SK-N-SH (cell line): ENCODE measurements at regions not wholly inside any gene's neighbourhood (a gene's known extent, or its start where the extent isn't known, plus 50 kb on each side); places are given as distances from the start of the nearest gene placed in this dataset.

Source experiments
- CTCF ChIA-PET: fragments of 300-600, 350-600 bp; formaldehyde crosslinking; extraction: SDS; loops from one replicate; lab custom pipeline; 2021; lab: Yijun Ruan, JAX
- POLR2A ChIA-PET: fragments of 350-600 bp; sonication (Branson Sonifier 250); formaldehyde crosslinking; extraction: SDS; loops from one replicate; lab custom pipeline; 2020; ENCODE audit warnings: antibody characterized with exemption, inconsistent platforms; lab: Yijun Ruan, JAX
- DNase-seq: peaks from one replicate; pipeline ENCODE4 v3.0.0; 2012
- H2AFZ ChIP-seq: fragments of 200-600 bp; sonication (generic); 2 replicates; pipeline ENCODE4 v1.8.1; 2016; ENCODE audit warnings: antibody characterized with exemption, mild to moderate bottlenecking, low read depth
- H3F3A ChIP-seq: fragments of 200-600 bp; sonication (generic); replicated peaks from 2 replicates; pipeline ENCODE3; 2016; ENCODE audit warnings: antibody characterized with exemption, mild to moderate bottlenecking; ENCODE audit not compliant: insufficient read depth
- H3K27ac ChIP-seq, 2 experiments: fragments of 200-500 bp in 1 of 2; fragments of 200-600 bp in 1 of 2; sonication (Bioruptor generic) in 1 of 2; sonication (generic), shearing (Covaris generic) in 1 of 2; 2 replicates each; pipeline versions ENCODE4 v1.5.1 to v1.6.1; 2014 to 2016; ENCODE audit warnings: low read depth in 2 of 2, inconsistent platforms in 1 of 2, low read length in 1 of 2, mild to moderate bottlenecking in 1 of 2, mixed read lengths in 1 of 2
- H3K27me3 ChIP-seq: fragments of 200-600 bp; sonication (generic), shearing (Covaris generic); 2 replicates; pipeline ENCODE4 v1.6.1; 2016; ENCODE audit warnings: mixed run types; ENCODE audit not compliant: insufficient read depth
- H3K36me3 ChIP-seq, 2 experiments: fragments of 200-500 bp in 1 of 2; fragments of 200-600 bp in 1 of 2; sonication (Bioruptor generic) in 1 of 2; sonication (generic) in 1 of 2; replicated peaks in 1 of 2; 2 replicates each; pipeline versions ENCODE3 to v1.5.1; 2014 to 2016; ENCODE audit warnings: low read length in 1 of 2, mild to moderate bottlenecking in 1 of 2; ENCODE audit not compliant: insufficient read depth in 2 of 2, control insufficient read depth in 1 of 2
- H3K4me1 ChIP-seq, 2 experiments: fragments of 200-500 bp in 1 of 2; fragments of 200-600 bp in 1 of 2; sonication (Bioruptor generic) in 1 of 2; sonication (generic), shearing (Covaris generic) in 1 of 2; 2 replicates each; pipeline versions ENCODE4 v1.5.1 to v1.6.1; 2014 to 2016; ENCODE audit warnings: low read depth in 1 of 2, low read length in 1 of 2, mixed run types in 1 of 2; ENCODE audit not compliant: insufficient read depth in 2 of 2, control insufficient read depth in 1 of 2
- H3K4me2 ChIP-seq: fragments of 200-600 bp; sonication (generic), shearing (Covaris generic); 2 replicates; pipeline ENCODE4 v1.6.1; 2017; ENCODE audit warnings: mixed run types
- H3K4me3 ChIP-seq, 2 experiments: fragments of 200-500 bp in 1 of 2; fragments of 200-600 bp in 1 of 2; sonication (Bioruptor generic) in 1 of 2; sonication (generic), shearing (Covaris generic) in 1 of 2; 2 replicates each; pipeline versions ENCODE4 v1.5.1 to v1.8.1; 2014 to 2016; ENCODE audit warnings: low read depth in 2 of 2, inconsistent platforms in 1 of 2, low read length in 1 of 2, mild to moderate bottlenecking in 1 of 2, mixed read lengths in 1 of 2, moderate library complexity in 1 of 2
- H3K79me2 ChIP-seq: fragments of 200-600 bp; sonication (generic); 2 replicates; pipeline ENCODE4 v1.8.1; 2017; ENCODE audit warnings: mild to moderate bottlenecking; ENCODE audit not compliant: insufficient read depth
- H3K9ac ChIP-seq: fragments of 200-600 bp; sonication (generic); 2 replicates; pipeline ENCODE4 v1.6.1; 2017; ENCODE audit warnings: mixed run types
- H3K9me2 ChIP-seq: fragments of 200-600 bp; sonication (generic); 2 replicates; pipeline ENCODE4 v1.6.1; 2017; ENCODE audit warnings: mixed run types
- H3K9me3 ChIP-seq: fragments of 200-600 bp; sonication (generic); 2 replicates; pipeline ENCODE4 v1.6.1; 2017; ENCODE audit warnings: mixed run types, mild to moderate bottlenecking, moderate library complexity
- H4K20me1 ChIP-seq: fragments of 200-600 bp; sonication (generic); 2 replicates; pipeline ENCODE4 v1.6.1; 2017; ENCODE audit warnings: mild to moderate bottlenecking, mixed run types; ENCODE audit not compliant: insufficient read depth
- ELF1 ChIP-seq: IDR thresholded peaks from 2 replicates; pipeline ENCODE4 v1.4.0; 2012
- EP300 ChIP-seq, 2 experiments: IDR thresholded peaks; 2 replicates each; pipeline versions ENCODE4 v1.4.0 to v1.6.1; 2012; ENCODE audit warnings: borderline replicate concordance in 1 of 2, low read depth in 1 of 2, low read length in 1 of 2
- FOSL2 ChIP-seq: IDR thresholded peaks from 2 replicates; pipeline ENCODE4 v1.4.0; 2012; ENCODE audit warnings: low read depth, mild to moderate bottlenecking, moderate library complexity, borderline replicate concordance
- FOXJ3 ChIP-seq: sonication (generic); formaldehyde crosslinking; IDR thresholded peaks from 2 replicates; pipeline ENCODE4 v1.5.1; 2020; ENCODE audit warnings: mild to moderate bottlenecking, missing genetic modification reagents
- FOXM1 ChIP-seq: IDR thresholded peaks from 2 replicates; pipeline ENCODE4 v1.4.0; 2012; ENCODE audit warnings: low read depth, mild to moderate bottlenecking
- GABPA ChIP-seq: IDR thresholded peaks from 2 replicates; pipeline ENCODE4 v1.4.0; 2012; ENCODE audit warnings: low read depth, mild to moderate bottlenecking
- GATA2 ChIP-seq: sonication (generic); formaldehyde crosslinking; IDR thresholded peaks from 2 replicates; pipeline ENCODE4 v1.5.0; 2020; ENCODE audit warnings: mild to moderate bottlenecking, missing genetic modification reagents
- MXI1 ChIP-seq: IDR thresholded peaks from 2 replicates; pipeline ENCODE4 v1.6.1; 2012; ENCODE audit warnings: mild to moderate bottlenecking, low read depth, low read length, improper control_type of control experiment
- NRF1 ChIP-seq: IDR thresholded peaks from 2 replicates; pipeline ENCODE4 v1.6.1; 2012; ENCODE audit warnings: low read depth, mild to moderate bottlenecking, low read length
- POLR2AphosphoS5 ChIP-seq: IDR thresholded peaks from 2 replicates; pipeline ENCODE4 v1.6.1; 2012; ENCODE audit warnings: low read depth, low read length
- RCOR1 ChIP-seq: fragments of 150-350 bp; IDR thresholded peaks from 2 replicates; pipeline ENCODE4 v1.6.1; 2017; ENCODE audit warnings: antibody characterized with exemption, low read length
- RFX5 ChIP-seq: IDR thresholded peaks from 2 replicates; pipeline ENCODE4 v1.6.1; 2012; ENCODE audit warnings: mild to moderate bottlenecking, improper control_type of control experiment, low read length
- SIN3A ChIP-seq: IDR thresholded peaks from 2 replicates; pipeline ENCODE4 v1.6.1; 2012; ENCODE audit warnings: low read depth, mild to moderate bottlenecking, low read length, moderate library complexity, borderline replicate concordance
- SMC3 ChIP-seq: IDR thresholded peaks from 2 replicates; pipeline ENCODE4 v1.6.1; 2012; ENCODE audit warnings: low read depth, low read length, improper control_type of control experiment
- TAF1 ChIP-seq: IDR thresholded peaks from 2 replicates; pipeline ENCODE4 v1.6.1; 2012; ENCODE audit warnings: low read depth, mild to moderate bottlenecking, low read length, moderate library complexity, borderline replicate concordance
- YY1 ChIP-seq: IDR thresholded peaks from 2 replicates; pipeline ENCODE4 v1.4.0; 2012; ENCODE audit warnings: low read depth, mild to moderate bottlenecking
- WGBS: methylation state at CpG from one replicate; pipeline ENCODE4 v1.1.6; 2017; ENCODE audit warnings: low lambda C conversion rate; 5-methylcytosine and 5-hydroxymethylcytosine counted together
- TF ChIP-seq, protein P1 (sequence below): fragments of 200-600 bp; sonication (generic); IDR thresholded peaks from 2 replicates; pipeline ENCODE4 v1.6.1; 2017; ENCODE audit warnings: antibody characterized with exemption, mild to moderate bottlenecking, moderate library complexity
- TF ChIP-seq, protein P2 (sequence below): IDR thresholded peaks from 2 replicates; pipeline ENCODE4 v1.4.0; 2012; ENCODE audit warnings: low read depth, borderline replicate concordance
- TF ChIP-seq, protein P3 (sequence below): IDR thresholded peaks from 2 replicates; pipeline ENCODE4 v1.4.0; 2012; ENCODE audit warnings: low read depth, borderline replicate concordance

DNA sequence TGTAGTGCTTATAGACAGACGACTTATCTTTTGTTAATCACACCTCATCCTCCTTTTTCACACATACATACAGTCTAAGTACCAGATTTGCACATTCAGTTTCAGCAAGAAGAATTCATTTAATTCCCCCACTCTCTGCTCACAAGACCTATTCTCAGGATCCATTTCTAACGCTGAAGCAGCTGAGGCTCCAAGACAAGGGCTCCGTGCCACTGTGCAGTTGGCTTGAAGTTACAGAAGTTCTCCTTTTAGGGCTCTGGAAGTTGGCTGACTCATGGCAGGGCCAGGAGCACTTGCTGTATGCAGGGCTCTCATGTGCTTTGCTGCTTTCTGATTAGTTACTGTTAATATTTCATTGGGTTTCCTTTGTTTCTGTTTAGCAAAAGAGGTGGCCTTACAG is 1566.9 kb upstream of the TMEM132C start:
- no peak overlapping the region for H3K4me3 ChIP-seq
- no peaks in the 10 kb centered on the region for H3F3A ChIP-seq
- ChIA-PET POLR2A (no interaction called here), CTCF (no interaction called here)
- H3K27ac ChIP-seq = no peak overlapping the region
- H3K4me2 ChIP-seq = no peak overlapping the region
- no peaks in the 10 kb centered on the region for H3K9me2 ChIP-seq
- no peak overlapping the region for H2AFZ ChIP-seq
- no peaks in the 10 kb centered on the region for H4K20me1 ChIP-seq
- H3K79me2 ChIP-seq = no peaks in the 10 kb centered on the region
- H3K27me3 ChIP-seq = no peaks in the 10 kb centered on the region
- TF ChIP-seq RCOR1 = no peak
- no peak for TF ChIP-seq EP300 (IDR thresholded peaks at IDR 0.05; ENCODE audit: borderline replicate concordance in 1 of 2, low read depth in 1 of 2, low read length in 1 of 2)
- TF ChIP-seq FOXJ3 (CRISPR knock-in tag) = no peak
- TF ChIP-seq POLR2AphosphoS5 = no peak
- TF ChIP-seq, protein P1, sequence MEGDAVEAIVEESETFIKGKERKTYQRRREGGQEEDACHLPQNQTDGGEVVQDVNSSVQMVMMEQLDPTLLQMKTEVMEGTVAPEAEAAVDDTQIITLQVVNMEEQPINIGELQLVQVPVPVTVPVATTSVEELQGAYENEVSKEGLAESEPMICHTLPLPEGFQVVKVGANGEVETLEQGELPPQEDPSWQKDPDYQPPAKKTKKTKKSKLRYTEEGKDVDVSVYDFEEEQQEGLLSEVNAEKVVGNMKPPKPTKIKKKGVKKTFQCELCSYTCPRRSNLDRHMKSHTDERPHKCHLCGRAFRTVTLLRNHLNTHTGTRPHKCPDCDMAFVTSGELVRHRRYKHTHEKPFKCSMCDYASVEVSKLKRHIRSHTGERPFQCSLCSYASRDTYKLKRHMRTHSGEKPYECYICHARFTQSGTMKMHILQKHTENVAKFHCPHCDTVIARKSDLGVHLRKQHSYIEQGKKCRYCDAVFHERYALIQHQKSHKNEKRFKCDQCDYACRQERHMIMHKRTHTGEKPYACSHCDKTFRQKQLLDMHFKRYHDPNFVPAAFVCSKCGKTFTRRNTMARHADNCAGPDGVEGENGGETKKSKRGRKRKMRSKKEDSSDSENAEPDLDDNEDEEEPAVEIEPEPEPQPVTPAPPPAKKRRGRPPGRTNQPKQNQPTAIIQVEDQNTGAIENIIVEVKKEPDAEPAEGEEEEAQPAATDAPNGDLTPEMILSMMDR = no peak
- no peak for TF ChIP-seq RFX5
- TF ChIP-seq SIN3A = no peak
- TF ChIP-seq SMC3 = no peak
- TF ChIP-seq MXI1 = no peak
- TF ChIP-seq GATA2 (CRISPR knock-in tag) = no peak
- no peak for TF ChIP-seq TAF1
- TF ChIP-seq, protein P2, sequence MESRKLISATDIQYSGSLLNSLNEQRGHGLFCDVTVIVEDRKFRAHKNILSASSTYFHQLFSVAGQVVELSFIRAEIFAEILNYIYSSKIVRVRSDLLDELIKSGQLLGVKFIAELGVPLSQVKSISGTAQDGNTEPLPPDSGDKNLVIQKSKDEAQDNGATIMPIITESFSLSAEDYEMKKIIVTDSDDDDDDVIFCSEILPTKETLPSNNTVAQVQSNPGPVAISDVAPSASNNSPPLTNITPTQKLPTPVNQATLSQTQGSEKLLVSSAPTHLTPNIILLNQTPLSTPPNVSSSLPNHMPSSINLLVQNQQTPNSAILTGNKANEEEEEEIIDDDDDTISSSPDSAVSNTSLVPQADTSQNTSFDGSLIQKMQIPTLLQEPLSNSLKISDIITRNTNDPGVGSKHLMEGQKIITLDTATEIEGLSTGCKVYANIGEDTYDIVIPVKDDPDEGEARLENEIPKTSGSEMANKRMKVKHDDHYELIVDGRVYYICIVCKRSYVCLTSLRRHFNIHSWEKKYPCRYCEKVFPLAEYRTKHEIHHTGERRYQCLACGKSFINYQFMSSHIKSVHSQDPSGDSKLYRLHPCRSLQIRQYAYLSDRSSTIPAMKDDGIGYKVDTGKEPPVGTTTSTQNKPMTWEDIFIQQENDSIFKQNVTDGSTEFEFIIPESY = no peak
- TF ChIP-seq GABPA = no peak
- TF ChIP-seq FOSL2 = no peak
- TF ChIP-seq NRF1 = no peak
- WGBS = 47% methylated on average over 3 of the region's 3 CpGs
- no peak overlapping the region for H3K9ac ChIP-seq
- H3K4me1 ChIP-seq = no peaks in the 10 kb centered on the region
- H3K9me3 ChIP-seq = no peaks in the 10 kb centered on the region
- H3K36me3 ChIP-seq = no peaks in the 10 kb centered on the region
- DNase-seq = no peak

DNA sequence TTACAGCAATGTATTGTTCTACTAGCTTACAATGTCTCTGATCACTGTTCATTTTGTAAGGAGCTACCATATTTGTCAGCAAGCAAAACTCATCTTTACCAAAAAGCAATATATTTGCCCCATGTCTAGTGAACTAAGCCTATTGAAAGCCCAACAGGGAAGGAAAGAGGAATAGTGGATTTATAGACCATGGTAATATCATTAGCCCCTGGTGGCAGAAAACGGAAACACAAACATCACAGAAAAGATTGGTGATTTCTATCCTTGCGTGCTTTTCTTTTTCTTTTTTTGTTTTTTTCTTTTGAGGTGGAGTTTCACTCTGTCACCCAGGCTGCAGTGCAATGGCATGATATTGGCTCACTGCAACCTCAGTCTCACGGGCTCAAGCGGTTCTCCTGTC is 1562.4 kb upstream of the TMEM132C start:
- 56% methylated on average over 4 of the region's 4 CpGs for WGBS
- H3K79me2 ChIP-seq = no peaks in the 10 kb centered on the region
- ChIA-PET CTCF (interaction anchor here (0.5 to 1.4 kb wide), 2 partner anchors 20 to 43 kb away, joined by 3 read pairs; no protein-coding TSS in a partner anchor), POLR2A (no interaction called here)
- no peaks in the 10 kb centered on the region for H3F3A ChIP-seq
- H3K4me3 ChIP-seq = no peak overlapping the region
- no peaks in the 10 kb centered on the region for H3K36me3 ChIP-seq
- H4K20me1 ChIP-seq = no peaks in the 10 kb centered on the region
- no peak for TF ChIP-seq FOSL2
- TF ChIP-seq, protein P1 = peak; percentile 42; the same call in 1 of the 2 replicates
- no peak for TF ChIP-seq FOXM1
- TF ChIP-seq, protein P3, sequence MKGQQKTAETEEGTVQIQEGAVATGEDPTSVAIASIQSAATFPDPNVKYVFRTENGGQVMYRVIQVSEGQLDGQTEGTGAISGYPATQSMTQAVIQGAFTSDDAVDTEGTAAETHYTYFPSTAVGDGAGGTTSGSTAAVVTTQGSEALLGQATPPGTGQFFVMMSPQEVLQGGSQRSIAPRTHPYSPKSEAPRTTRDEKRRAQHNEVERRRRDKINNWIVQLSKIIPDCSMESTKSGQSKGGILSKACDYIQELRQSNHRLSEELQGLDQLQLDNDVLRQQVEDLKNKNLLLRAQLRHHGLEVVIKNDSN = no peak
- TF ChIP-seq ELF1 = no peak
- TF ChIP-seq RCOR1 = no peak
- no peak for TF ChIP-seq YY1
- no peaks in the 10 kb centered on the region for H3K9me2 ChIP-seq
- no peak overlapping the region for H3K4me2 ChIP-seq
- H3K4me1 ChIP-seq = no peaks in the 10 kb centered on the region; a peak in 1 of 4 replicates
- no peaks in the 10 kb centered on the region for H3K9me3 ChIP-seq
- no peak overlapping the region for H3K9ac ChIP-seq
- DNase-seq = no peak
- H3K27ac ChIP-seq = no peak overlapping the region
- H2AFZ ChIP-seq = no peak overlapping the region
- H3K27me3 ChIP-seq = no peaks in the 10 kb centered on the region
